Stomach (tissue), 8 donors: ENCODE measurements at regions not wholly inside any gene's neighbourhood (a gene's known extent, or its start where the extent isn't known, plus 50 kb on each side); places are given as distances from the start of the nearest gene placed in this dataset.

Experiments
- DNase-seq, 2 donors: peaks; one replicate each; pipeline versions ENCODE4 v3.0.0 to v3.0.0-alpha.2; 2013 to 2019
- H3K27ac ChIP-seq, 5 donors: fragments of 200-600 bp in 4 of 5; sonication (generic) in 4 of 5; one replicate each; pipeline ENCODE4 v1.5.1; 2013 to 2019; ENCODE audit warnings: mild to moderate bottlenecking in 1 of 5, moderate library complexity in 1 of 5
- H3K27me3 ChIP-seq, 3 donors: fragments of 200-600 bp; sonication (generic); one replicate each; pipeline ENCODE4 v1.5.1; 2017 to 2019; ENCODE audit warnings: mixed run types in 1 of 3
- H3K36me3 ChIP-seq, 4 donors: fragments of 200-600 bp; sonication (generic); 1 replicate in 3 of 4; 2 replicates in 1 of 4; pipeline ENCODE4 v1.5.1; 2016 to 2019
- H3K4me1 ChIP-seq, 4 donors: fragments of 200-600 bp; sonication (generic); one replicate each; pipeline ENCODE4 v1.5.1; 2016 to 2019
- H3K4me3 ChIP-seq, 4 donors: fragments of 200-600 bp; sonication (generic) in 3 of 4; one replicate each; pipeline ENCODE4 v1.5.1; 2016 to 2019; ENCODE audit warnings: mild to moderate bottlenecking in 1 of 4
- H3K9me3 ChIP-seq, 4 donors: fragments of 200-600 bp; sonication (generic); one replicate each; pipeline ENCODE4 v1.5.1; 2016 to 2019
- EP300 ChIP-seq: sonication (generic); formaldehyde crosslinking; IDR thresholded peaks from one replicate; pipeline ENCODE4 v1.6.1; 2017; ENCODE audit warnings: antibody characterized with exemption
- POLR2A ChIP-seq, 4 donors: fragments of 450-650 bp; IDR thresholded peaks; one replicate each; pipeline ENCODE4 v1.6.1; 2016; ENCODE audit warnings: antibody characterized with exemption in 4 of 4, control low read depth in 2 of 4, mild to moderate bottlenecking in 1 of 4, moderate library complexity in 1 of 4
- POLR2AphosphoS5 ChIP-seq, 3 donors: sonication (generic); formaldehyde crosslinking; IDR thresholded peaks; one replicate each; pipeline ENCODE4 v1.6.1; 2016; ENCODE audit warnings: antibody characterized with exemption in 3 of 3
- WGBS, 5 donors: extraction: QIAGEN DNeasy Blood & Tissue Kit in 3 of 5; methylation state at CpG; one replicate each; pipeline versions ENCODE4 v1.1.5 to v1.1.7; 2013 to 2018; 5-methylcytosine and 5-hydroxymethylcytosine counted together
- intact Hi-C: fragments of 100-400 bp; cut with DNase I; formaldehyde crosslinking; loops from one replicate; pipeline ENCODE4 v1.15.1; 2023; ENCODE audit warnings: low total_unique reads
- TF ChIP-seq, protein P1 (sequence below), 7 experiments: fragments of 450-650 bp in 4 of 7; fragments of 200-600 bp in 3 of 7; sonication (generic) in 3 of 7; IDR thresholded peaks; one replicate each; pipeline ENCODE4 v1.5.1; 2016 to 2019; ENCODE audit warnings: antibody characterized with exemption in 7 of 7, control low read depth in 2 of 7, mild to moderate bottlenecking in 1 of 7
- donor health status: healthy with polysubstance abuse.
- donor health status: Bipolar disorder and iron deficiency.
- donor health status: healthy.

GRCh38 chr18:56532176-56532840 is 106.1 kb downstream of the TXNL1 start:
- Histone ChIP-seq H3K36me3 (no peaks in the 10 kb centered on the region), H3K4me3 (no peak overlapping the region), H3K27me3 (no peaks in the 10 kb centered on the region), H3K4me1 (no peaks in the 10 kb centered on the region), H3K27ac (no peak overlapping the region), H3K9me3 (no peaks in the 10 kb centered on the region)
- no peak for DNase-seq
- TF ChIP-seq POLR2A (IDR thresholded peaks at IDR 0.05) (no peak), EP300 (no peak), POLR2AphosphoS5 (IDR thresholded peaks at IDR 0.05) (no peak)
- TF ChIP-seq, protein P1, sequence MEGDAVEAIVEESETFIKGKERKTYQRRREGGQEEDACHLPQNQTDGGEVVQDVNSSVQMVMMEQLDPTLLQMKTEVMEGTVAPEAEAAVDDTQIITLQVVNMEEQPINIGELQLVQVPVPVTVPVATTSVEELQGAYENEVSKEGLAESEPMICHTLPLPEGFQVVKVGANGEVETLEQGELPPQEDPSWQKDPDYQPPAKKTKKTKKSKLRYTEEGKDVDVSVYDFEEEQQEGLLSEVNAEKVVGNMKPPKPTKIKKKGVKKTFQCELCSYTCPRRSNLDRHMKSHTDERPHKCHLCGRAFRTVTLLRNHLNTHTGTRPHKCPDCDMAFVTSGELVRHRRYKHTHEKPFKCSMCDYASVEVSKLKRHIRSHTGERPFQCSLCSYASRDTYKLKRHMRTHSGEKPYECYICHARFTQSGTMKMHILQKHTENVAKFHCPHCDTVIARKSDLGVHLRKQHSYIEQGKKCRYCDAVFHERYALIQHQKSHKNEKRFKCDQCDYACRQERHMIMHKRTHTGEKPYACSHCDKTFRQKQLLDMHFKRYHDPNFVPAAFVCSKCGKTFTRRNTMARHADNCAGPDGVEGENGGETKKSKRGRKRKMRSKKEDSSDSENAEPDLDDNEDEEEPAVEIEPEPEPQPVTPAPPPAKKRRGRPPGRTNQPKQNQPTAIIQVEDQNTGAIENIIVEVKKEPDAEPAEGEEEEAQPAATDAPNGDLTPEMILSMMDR (IDR thresholded peaks at IDR 0.05), result no peak
- intact Hi-C loops, result no loop called here
- WGBS, 5 donors, result 11 to 23% (median 21%) methylated on average over 3 of the region's 3 CpGs

DNA sequence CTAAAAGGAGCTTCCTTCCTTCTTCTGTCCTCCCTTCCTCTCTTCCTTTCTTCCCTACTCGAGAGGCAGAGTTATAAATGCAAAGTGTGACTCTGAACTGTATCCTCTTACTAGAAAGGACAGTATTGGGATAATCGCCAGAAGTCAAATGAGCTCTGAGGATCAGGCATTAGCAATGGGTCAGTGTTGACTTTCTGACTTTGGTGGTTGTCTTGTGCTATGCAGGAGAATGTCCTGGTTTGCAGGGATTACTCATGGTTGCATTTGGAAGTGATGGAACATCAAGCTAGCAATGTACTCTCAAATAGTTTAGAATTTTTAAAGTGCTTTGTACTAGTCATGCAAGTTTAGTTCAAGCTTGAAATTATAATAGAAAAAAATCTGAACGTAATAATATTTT is 115.6 kb downstream of the TXNL1 start:
- no peaks in the 10 kb centered on the region for H3K36me3 ChIP-seq
- no peak overlapping the region for H3K4me3 ChIP-seq
- no peak for DNase-seq
- WGBS, 5 donors, result 53 to 79% (median 69%) methylated on average over 3 of the region's 3 CpGs
- H3K9me3 ChIP-seq, result peaks cover 0 to 4% (median 0%) of the 10 kb centered on the region in 4 donors
- H3K4me1 ChIP-seq, result no peaks in the 10 kb centered on the region
- no peak overlapping the region for H3K27ac ChIP-seq
- H3K27me3 ChIP-seq, result no peaks in the 10 kb centered on the region
- intact Hi-C loops, result no loop called here
- TF ChIP-seq POLR2A (IDR thresholded peaks at IDR 0.05), result no peak
- no peak for TF ChIP-seq POLR2AphosphoS5 (IDR thresholded peaks at IDR 0.05)
- TF ChIP-seq, protein P1 (IDR thresholded peaks at IDR 0.05), result no peak
- TF ChIP-seq EP300, result no peak

DNA sequence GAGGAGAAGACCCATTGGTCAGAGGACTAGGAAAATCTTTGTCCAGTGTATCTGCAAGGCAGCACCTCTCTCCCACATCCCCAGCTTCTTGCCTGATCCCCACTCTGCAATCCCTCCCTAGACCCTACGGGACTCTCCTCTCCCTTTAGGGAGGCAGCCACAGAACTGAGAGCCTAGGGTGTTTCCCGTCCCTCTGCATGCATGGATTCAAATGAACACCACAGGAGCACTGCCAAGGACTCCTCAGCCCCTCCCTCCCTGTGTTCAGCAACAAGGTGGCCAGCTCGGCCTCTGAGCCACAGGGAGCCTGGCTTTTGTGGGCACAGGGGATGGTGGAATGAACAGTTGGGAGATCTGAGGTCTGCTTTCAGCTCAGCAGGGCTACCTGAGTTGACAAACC is 117.1 kb downstream of the TXNL1 start:
- Histone ChIP-seq H3K9me3 (no peaks in the 10 kb centered on the region), H3K27me3 (no peaks in the 10 kb centered on the region), H3K27ac (no peak overlapping the region), H3K4me3 (no peak overlapping the region), H3K36me3 (no peaks in the 10 kb centered on the region), H3K4me1 (no peaks in the 10 kb centered on the region)
- WGBS, 5 donors, result 61 to 82% (median 66%) methylated on average over 3 of the region's 3 CpGs
- no peak for DNase-seq
- intact Hi-C loops, result no loop called here
- TF ChIP-seq EP300, result no peak

DNA sequence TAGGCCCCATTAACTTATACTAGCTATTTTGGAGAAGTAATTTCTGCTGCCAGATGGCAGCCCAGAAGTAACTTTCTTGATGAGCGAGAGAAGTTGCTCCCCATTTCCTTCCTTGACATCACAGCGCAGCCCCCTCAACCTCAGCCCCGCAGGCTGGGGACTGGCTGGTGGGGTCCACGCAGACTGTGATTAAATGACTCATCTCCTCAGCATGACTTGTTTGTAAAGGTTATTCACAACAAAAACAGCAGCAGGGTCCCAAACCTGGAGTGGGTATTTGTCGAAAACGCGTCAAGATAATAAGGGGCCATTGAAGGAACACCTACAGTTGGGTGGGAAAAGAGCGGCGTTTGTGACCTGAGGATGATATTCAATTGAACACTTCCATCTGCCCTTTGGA is 120.6 kb downstream of the TXNL1 start:
- Histone ChIP-seq H3K27ac (no peak overlapping the region), H3K4me1 (no peaks in the 10 kb centered on the region), H3K9me3 (no peaks in the 10 kb centered on the region), H3K4me3 (no peak overlapping the region), H3K36me3 (no peaks in the 10 kb centered on the region), H3K27me3 (no peaks in the 10 kb centered on the region)
- intact Hi-C loops, result no loop called here
- WGBS, 5 donors, result 93 to 95% (median 94%) methylated on average over 9 of the region's 9 CpGs
- TF ChIP-seq POLR2AphosphoS5 (IDR thresholded peaks at IDR 0.05), result no peak
- no peak for TF ChIP-seq POLR2A (IDR thresholded peaks at IDR 0.05)
- TF ChIP-seq EP300, result no peak
- TF ChIP-seq, protein P1 (IDR thresholded peaks at IDR 0.05), result no peak
- DNase-seq, result no peak

DNA sequence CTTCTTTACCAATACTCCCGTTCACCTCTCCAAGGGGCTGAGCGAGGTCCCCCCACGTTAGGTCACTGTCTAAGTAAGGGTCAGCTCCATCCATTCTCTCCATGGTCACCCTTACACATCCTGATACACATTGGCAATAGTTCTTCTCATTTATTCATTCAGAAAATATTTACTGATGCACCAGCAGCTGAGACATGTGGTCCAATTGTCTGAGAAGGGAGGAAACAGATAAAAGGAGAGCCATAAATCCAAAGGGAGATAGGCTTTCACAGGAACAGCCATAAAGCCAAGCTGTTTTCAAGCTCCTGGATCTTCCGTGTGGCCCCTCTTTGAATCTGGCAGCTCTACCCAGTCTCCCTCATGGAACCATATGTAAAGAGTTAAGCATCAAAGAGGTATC is 121.2 kb downstream of the TXNL1 start:
- no peak for DNase-seq
- no peaks in the 10 kb centered on the region for H3K36me3 ChIP-seq
- 72 to 87% (median 75%) methylated on average over 4 of the region's 4 CpGs for WGBS, 5 donors
- no peak overlapping the region for H3K27ac ChIP-seq
- intact Hi-C loops, result no loop called here
- H3K4me3 ChIP-seq, result no peak overlapping the region
- no peaks in the 10 kb centered on the region for H3K4me1 ChIP-seq
- no peaks in the 10 kb centered on the region for H3K27me3 ChIP-seq
- no peak for TF ChIP-seq POLR2AphosphoS5 (IDR thresholded peaks at IDR 0.05)
- TF ChIP-seq, protein P1 (IDR thresholded peaks at IDR 0.05), result no peak
- TF ChIP-seq POLR2A (IDR thresholded peaks at IDR 0.05), result no peak
- no peaks in the 10 kb centered on the region for H3K9me3 ChIP-seq
